Activated T-cell treated with anti-CD3 and anti-CD28 coated beads, Interleukin-2, amount 50 U/mL, for 4 hours (primary cell): ENCODE measurements at regions not wholly inside any gene's neighbourhood (a gene's known extent, or its start where the extent isn't known, plus 50 kb on each side); places are given as distances from the start of the nearest gene placed in this dataset.

Experiments
- ATAC-seq, 2 donors: fragments of 200-7000 bp; cut with Tn5 transposase; one replicate each; pipeline ENCODE4 v1.10.0; 2021
- DNase-seq: peaks from one replicate; pipeline ENCODE4 v3.0.0-alpha.2; 2020
- H3K27me3 Mint-ChIP-seq: one replicate; pipeline ENCODE4 v1.8.0; 2021; ENCODE audit warnings: low read depth, mixed read lengths
- H3K36me3 Mint-ChIP-seq: one replicate; pipeline ENCODE4 v1.8.0; 2022; ENCODE audit warnings: mixed read lengths; ENCODE audit not compliant: insufficient read depth
- H3K4me1 Mint-ChIP-seq: one replicate; pipeline ENCODE4 v1.8.0; 2021; ENCODE audit warnings: low read depth, mixed read lengths
- H3K4me3 Mint-ChIP-seq: one replicate; pipeline ENCODE4 v1.8.0; 2021; ENCODE audit warnings: mild to moderate bottlenecking, moderate library complexity, mixed read lengths
- H3K9me3 Mint-ChIP-seq: one replicate; pipeline ENCODE4 v1.8.0; 2021; ENCODE audit warnings: mixed read lengths

DNA sequence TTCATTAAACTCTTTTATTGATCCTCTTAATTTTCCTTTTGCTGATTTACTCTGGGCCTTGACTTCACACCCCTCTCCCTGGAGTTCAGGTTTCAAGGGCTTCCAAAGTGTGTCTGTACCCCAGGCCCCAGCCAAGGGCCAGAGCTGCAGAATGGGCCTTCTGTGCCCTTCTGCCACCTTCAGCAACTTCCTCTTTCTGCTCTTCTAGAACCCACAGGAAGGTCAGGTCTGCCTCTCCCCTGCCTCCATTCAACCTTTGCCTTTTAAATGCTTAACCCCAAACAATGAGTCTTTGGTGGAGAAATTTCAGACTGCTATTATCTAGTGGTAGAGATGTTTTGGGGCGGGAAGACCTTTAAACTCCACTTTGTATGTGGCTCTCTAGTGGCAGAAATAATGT lies 63.1 kb downstream of the TSN start:
- Mint-ChIP-seq H3K4me3 (no peak overlapping the region), H3K27me3 (peaks cover 3% of the 10 kb centered on the region)

DNA sequence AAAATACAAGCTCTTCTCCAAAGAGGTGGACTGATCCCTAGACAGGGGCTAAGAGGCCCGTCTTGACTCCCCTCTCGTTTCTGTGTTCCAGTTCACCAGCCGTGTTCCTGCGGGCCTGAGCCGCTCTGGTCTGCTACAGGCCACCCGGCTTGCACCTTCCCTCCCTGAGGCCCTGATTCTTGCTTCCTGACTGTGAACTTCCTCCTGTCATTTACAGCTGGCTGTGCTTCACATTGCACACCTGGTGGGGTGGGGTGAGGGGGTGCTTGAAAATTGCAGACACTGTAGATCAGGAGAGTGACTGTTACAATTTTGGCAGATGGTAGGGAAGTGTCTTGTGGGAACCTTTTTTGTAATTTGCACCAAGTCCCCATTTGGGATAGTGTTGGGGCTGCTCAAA lies 64.4 kb downstream of the TSN start:
- ATAC-seq (no peak), DNase-seq (no peak)
- no peaks in the 10 kb centered on the region for H3K9me3 Mint-ChIP-seq
- H3K4me3 Mint-ChIP-seq, result no peak overlapping the region
- no peaks in the 10 kb centered on the region for H3K4me1 Mint-ChIP-seq
- no peaks in the 10 kb centered on the region for H3K36me3 Mint-ChIP-seq
- peaks cover 3% of the 10 kb centered on the region for H3K27me3 Mint-ChIP-seq

More for the DNA sequence above, 63.1 kb downstream of the TSN start:
- ATAC-seq (no peak), DNase-seq (no peak)
- no peaks in the 10 kb centered on the region for H3K4me1 Mint-ChIP-seq
- no peaks in the 10 kb centered on the region for H3K36me3 Mint-ChIP-seq
- no peaks in the 10 kb centered on the region for H3K9me3 Mint-ChIP-seq

GRCh38 chr2:121821476-121822158 lies 66.2 kb downstream of the TSN start:
- H3K4me3 Mint-ChIP-seq, result no peak overlapping the region
- DNase-seq (no peak), ATAC-seq (no peak)
- no peaks in the 10 kb centered on the region for H3K9me3 Mint-ChIP-seq
- H3K4me1 Mint-ChIP-seq, result no peaks in the 10 kb centered on the region
- H3K27me3 Mint-ChIP-seq, result peaks cover 3% of the 10 kb centered on the region
- H3K36me3 Mint-ChIP-seq, result no peaks in the 10 kb centered on the region

DNA sequence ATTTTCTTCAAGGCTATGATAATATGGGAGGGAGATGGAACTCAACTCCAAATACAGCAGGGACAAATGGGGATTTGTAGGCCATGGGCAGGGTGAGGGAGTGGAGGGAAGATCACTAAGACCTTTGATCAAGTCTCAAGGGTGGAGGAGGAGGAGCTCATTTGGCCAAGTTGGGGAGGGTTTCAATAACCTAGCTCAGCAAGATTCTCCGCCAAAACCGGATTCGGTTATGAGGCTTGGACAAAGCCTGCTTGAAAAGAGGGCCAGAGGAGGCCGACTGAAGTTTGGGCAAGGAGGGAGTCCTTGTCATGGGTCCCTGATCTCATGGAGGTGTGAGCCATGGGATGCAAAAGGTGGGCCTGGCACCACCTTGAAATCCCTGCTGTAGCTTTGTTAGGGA lies 68.8 kb downstream of the TSN start:
- Mint-ChIP-seq H3K27me3 (no peaks in the 10 kb centered on the region), H3K9me3 (no peaks in the 10 kb centered on the region), H3K4me1 (no peaks in the 10 kb centered on the region), H3K4me3 (no peak overlapping the region), H3K36me3 (no peaks in the 10 kb centered on the region)
- DNase-seq, result no peak
- ATAC-seq, result no peak

- Mint-ChIP-seq H3K36me3 (no peaks in the 10 kb centered on the region), H3K4me3 (no peak overlapping the region), H3K9me3 (no peaks in the 10 kb centered on the region), H3K4me1 (no peaks in the 10 kb centered on the region), H3K27me3 (no peaks in the 10 kb centered on the region)
- no peak for ATAC-seq
- DNase-seq, result no peak
Measured at GRCh38 chr2:121825003-121825950, 69.8 kb downstream of the TSN start.

GRCh38 chr2:121826036-121826435 lies 70.6 kb downstream of the TSN start:
- H3K27me3 Mint-ChIP-seq, result no peaks in the 10 kb centered on the region
- H3K36me3 Mint-ChIP-seq, result no peaks in the 10 kb centered on the region
- no peak overlapping the region for H3K4me3 Mint-ChIP-seq
- ATAC-seq (no peak), DNase-seq (no peak)
- H3K4me1 Mint-ChIP-seq, result no peaks in the 10 kb centered on the region
- H3K9me3 Mint-ChIP-seq, result no peaks in the 10 kb centered on the region

DNA sequence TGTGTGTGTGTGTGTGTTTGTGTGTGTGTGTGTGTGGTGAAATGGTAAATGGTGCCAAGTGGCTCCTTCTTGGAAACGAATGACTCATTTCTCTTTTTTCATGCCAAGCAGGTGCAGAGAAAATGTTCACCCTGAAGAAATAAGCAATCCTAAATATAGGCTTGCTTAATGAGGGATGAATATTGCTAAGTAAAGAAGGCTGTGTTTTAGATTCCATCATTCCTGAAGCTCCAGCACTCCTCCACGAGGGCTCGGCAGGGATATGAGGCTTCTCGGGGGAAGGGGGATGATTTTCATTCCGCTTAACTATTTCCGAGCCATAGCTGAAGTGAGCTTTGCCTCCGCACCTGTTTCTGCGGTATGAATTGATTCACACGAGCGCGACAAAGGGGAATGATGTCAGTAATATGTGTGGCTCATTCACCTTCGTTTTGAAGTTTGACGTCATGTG lies 72.9 kb downstream of the TSN start:
- H3K9me3 Mint-ChIP-seq, result no peaks in the 10 kb centered on the region
- H3K27me3 Mint-ChIP-seq, result peaks cover 4% of the 10 kb centered on the region
- no peaks in the 10 kb centered on the region for H3K36me3 Mint-ChIP-seq
- DNase-seq (no peak), ATAC-seq (no peak)
- no peaks in the 10 kb centered on the region for H3K4me1 Mint-ChIP-seq
- no peak overlapping the region for H3K4me3 Mint-ChIP-seq

DNA sequence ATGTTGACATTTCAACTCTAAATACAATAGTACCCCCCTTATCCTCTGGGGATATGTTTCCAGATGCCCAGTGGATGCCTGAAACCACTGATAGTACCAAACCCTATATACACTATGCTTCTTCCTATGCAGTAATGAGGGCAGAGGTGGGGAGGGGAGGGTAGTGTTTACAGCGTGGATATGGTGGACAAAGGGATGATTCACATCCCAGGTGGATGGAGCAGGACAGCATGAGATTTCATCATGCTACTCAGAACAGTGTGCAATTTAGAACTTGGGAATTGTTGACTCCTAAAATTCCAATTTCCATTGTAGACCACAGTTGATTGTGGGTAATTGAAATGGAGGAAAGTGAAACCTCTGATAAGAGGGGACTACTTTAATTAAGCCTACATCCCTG lies 75.4 kb downstream of the TSN start:
- Mint-ChIP-seq H3K4me3 (no peak overlapping the region), H3K9me3 (no peaks in the 10 kb centered on the region), H3K4me1 (no peaks in the 10 kb centered on the region), H3K36me3 (no peaks in the 10 kb centered on the region), H3K27me3 (peaks cover 4% of the 10 kb centered on the region)
- ATAC-seq (no peak), DNase-seq (no peak)

- no peaks in the 10 kb centered on the region for H3K36me3 Mint-ChIP-seq
- no peak for ATAC-seq
- peaks cover 4% of the 10 kb centered on the region for H3K27me3 Mint-ChIP-seq
Measured at GRCh38 chr2:121831841-121832240, 76.4 kb downstream of the TSN start.

DNA sequence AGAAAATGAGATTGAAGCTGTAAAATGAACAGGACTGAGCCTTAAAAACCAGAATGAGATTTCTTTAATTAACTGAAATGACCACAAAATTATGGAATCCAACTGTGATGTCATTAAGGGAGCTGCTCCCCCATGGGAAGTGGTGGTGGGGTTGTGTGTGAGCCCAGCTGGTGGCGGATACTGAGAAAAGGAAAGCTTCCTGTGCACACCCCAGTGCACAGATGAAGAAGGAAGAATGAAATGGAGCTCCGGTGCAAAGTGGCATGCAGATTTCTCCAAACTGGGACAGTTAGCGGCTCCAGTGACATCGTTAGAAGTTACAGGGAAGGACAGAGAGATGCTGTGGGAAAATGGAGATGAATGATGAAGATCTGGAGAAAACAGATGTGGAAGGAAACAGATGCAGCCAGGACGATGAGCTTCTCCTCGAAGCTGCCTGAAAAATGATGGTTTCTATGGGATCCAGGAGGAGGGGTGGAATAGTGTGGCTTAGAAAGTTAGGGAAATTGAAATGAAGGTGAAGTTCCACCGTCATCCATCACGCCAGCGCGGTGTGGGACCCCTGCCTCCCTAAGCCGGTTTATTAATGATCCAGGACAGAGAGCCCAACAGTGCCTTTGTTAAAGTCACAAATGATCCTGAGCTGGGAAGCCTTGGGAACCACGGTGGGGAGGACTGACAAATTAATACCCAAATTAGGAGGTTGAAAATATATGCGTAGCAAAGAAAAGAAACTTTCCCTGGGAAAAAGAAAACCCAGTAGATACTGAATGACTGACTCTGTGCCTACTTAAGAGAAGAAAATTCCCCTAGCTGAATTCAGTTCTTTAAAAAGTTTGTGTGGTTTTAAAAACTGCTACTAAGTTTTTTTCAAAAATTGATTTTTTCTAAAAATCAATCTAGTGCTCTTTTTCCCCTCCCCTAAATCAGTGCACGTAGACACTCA lies 77.2 kb downstream of the TSN start:
- Mint-ChIP-seq H3K27me3 (peaks cover 4% of the 10 kb centered on the region), H3K4me1 (no peaks in the 10 kb centered on the region), H3K36me3 (no peaks in the 10 kb centered on the region), H3K9me3 (no peaks in the 10 kb centered on the region), H3K4me3 (no peak overlapping the region)
- ATAC-seq, result no peak
- no peak for DNase-seq

More at GRCh38 chr2:121831841-121832240, 76.4 kb downstream of the TSN start:
- H3K9me3 Mint-ChIP-seq, result no peaks in the 10 kb centered on the region
- no peaks in the 10 kb centered on the region for H3K4me1 Mint-ChIP-seq
- H3K4me3 Mint-ChIP-seq, result no peak overlapping the region
- DNase-seq, result no peak

- Mint-ChIP-seq H3K36me3 (no peaks in the 10 kb centered on the region), H3K27me3 (peaks cover 4% of the 10 kb centered on the region), H3K9me3 (no peaks in the 10 kb centered on the region), H3K4me3 (no peak overlapping the region), H3K4me1 (no peaks in the 10 kb centered on the region)
- DNase-seq (no peak), ATAC-seq (no peak)
Measured at GRCh38 chr2:121833358-121833723, 77.9 kb downstream of the TSN start.

GRCh38 chr2:121836611-121837010 lies 81.2 kb downstream of the TSN start:
- no peaks in the 10 kb centered on the region for H3K4me1 Mint-ChIP-seq
- no peak overlapping the region for H3K4me3 Mint-ChIP-seq
- no peaks in the 10 kb centered on the region for H3K36me3 Mint-ChIP-seq
- H3K9me3 Mint-ChIP-seq, result no peaks in the 10 kb centered on the region
- DNase-seq (no peak), ATAC-seq (no peak)
- peaks cover 4% of the 10 kb centered on the region for H3K27me3 Mint-ChIP-seq

DNA sequence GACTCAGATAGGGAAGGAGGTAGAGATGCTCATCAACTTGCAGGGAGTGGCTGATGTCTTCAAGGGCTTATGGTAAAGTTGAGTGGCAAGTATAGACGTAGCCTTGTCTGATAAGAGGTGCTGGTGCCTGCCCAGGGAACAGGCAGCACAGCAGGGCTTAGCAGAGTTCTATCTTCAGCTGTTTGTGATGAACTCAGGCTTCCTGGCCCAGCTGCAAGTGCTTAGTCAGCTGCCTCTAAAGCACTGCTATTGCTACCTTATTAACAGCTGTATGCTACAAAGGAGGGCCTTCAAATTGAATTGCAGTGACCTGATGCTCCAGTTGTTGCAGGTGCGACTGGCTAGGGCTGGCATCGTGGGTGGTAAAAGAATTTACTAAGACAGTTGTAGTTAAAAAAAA lies 82.1 kb downstream of the TSN start:
- Mint-ChIP-seq H3K36me3 (no peaks in the 10 kb centered on the region), H3K4me1 (no peaks in the 10 kb centered on the region), H3K9me3 (no peaks in the 10 kb centered on the region), H3K27me3 (peaks cover under 1% of the 10 kb centered on the region), H3K4me3 (no peak overlapping the region)
- no peak for ATAC-seq
- no peak for DNase-seq

- no peaks in the 10 kb centered on the region for H3K9me3 Mint-ChIP-seq
- no peaks in the 10 kb centered on the region for H3K4me1 Mint-ChIP-seq
- H3K4me3 Mint-ChIP-seq, result no peak overlapping the region
- H3K36me3 Mint-ChIP-seq, result no peaks in the 10 kb centered on the region
- DNase-seq (no peak), ATAC-seq (no peak)
- H3K27me3 Mint-ChIP-seq, result no peaks in the 10 kb centered on the region
Measured at GRCh38 chr2:121838551-121838950, 83.1 kb downstream of the TSN start.
